Spleen (tissue), 7 donors: ENCODE measurements at regions not wholly inside any gene's neighbourhood (a gene's known extent, or its start where the extent isn't known, plus 50 kb on each side); places are given as distances from the start of the nearest gene placed in this dataset.

Experiments used
- POLR2A ChIP-seq, 3 donors: fragments of 450-650 bp; IDR thresholded peaks; one replicate each; pipeline ENCODE4 v1.5.1; 2017; ENCODE audit warnings: antibody characterized with exemption in 3 of 3, mild to moderate bottlenecking in 1 of 3
- POLR2AphosphoS5 ChIP-seq, 3 donors: sonication (generic); formaldehyde crosslinking; IDR thresholded peaks; one replicate each; pipeline ENCODE4 v1.5.1; 2017; ENCODE audit warnings: antibody characterized with exemption in 3 of 3
- TF ChIP-seq, protein P1 (sequence below), 11 experiments: fragments of 200-600 bp in 7 of 11; fragments of 450-650 bp in 4 of 11; sonication (generic) in 4 of 11; IDR thresholded peaks in 8 of 11; conservative IDR thresholded peaks in 3 of 11; 1 replicate in 7 of 11; 2 replicates in 4 of 11; pipeline versions ENCODE4 v1.4.0 to v1.8.0; 2016 to 2021; ENCODE audit warnings: antibody characterized with exemption in 11 of 11, inconsistent platforms in 4 of 11, mild to moderate bottlenecking in 1 of 11
- donor health status: DM: no; HTN: no; CAD: no; lungs with moderate emphysema.
- donor health status: DM: no; HTN: no; CAD: no.
- donor health status: DM: no; HTN: no; CAD: no.

- TF ChIP-seq, protein P1, sequence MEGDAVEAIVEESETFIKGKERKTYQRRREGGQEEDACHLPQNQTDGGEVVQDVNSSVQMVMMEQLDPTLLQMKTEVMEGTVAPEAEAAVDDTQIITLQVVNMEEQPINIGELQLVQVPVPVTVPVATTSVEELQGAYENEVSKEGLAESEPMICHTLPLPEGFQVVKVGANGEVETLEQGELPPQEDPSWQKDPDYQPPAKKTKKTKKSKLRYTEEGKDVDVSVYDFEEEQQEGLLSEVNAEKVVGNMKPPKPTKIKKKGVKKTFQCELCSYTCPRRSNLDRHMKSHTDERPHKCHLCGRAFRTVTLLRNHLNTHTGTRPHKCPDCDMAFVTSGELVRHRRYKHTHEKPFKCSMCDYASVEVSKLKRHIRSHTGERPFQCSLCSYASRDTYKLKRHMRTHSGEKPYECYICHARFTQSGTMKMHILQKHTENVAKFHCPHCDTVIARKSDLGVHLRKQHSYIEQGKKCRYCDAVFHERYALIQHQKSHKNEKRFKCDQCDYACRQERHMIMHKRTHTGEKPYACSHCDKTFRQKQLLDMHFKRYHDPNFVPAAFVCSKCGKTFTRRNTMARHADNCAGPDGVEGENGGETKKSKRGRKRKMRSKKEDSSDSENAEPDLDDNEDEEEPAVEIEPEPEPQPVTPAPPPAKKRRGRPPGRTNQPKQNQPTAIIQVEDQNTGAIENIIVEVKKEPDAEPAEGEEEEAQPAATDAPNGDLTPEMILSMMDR (IDR thresholded peaks at IDR 0.05 in 8 of 11, conservative IDR thresholded peaks at IDR 0.05 in 3 of 11), result no peak
- TF ChIP-seq POLR2A (IDR thresholded peaks at IDR 0.05), result no peak
- TF ChIP-seq POLR2AphosphoS5 (IDR thresholded peaks at IDR 0.05), result no peak
Measured at GRCh38 chr6:156544046-156544445, 233.1 kb upstream of the ARID1B start.
